ENCODE measurements at regions not wholly inside any gene's neighbourhood (a gene's known extent, or its start where the extent isn't known, plus 50 kb on each side); places are given as distances from the start of the nearest gene placed in this dataset.

- no peak for DNase-seq (ENCODE audit: extremely low read depth, insufficient read length)
- no peak overlapping the region for H3K4me3 ChIP-seq (replicated peaks; ENCODE audit: low read depth, low read length)
These were observed 193.8 kb downstream of the RBM43 start for GRCh38 chr2:151067658-151068369.

DNA sequence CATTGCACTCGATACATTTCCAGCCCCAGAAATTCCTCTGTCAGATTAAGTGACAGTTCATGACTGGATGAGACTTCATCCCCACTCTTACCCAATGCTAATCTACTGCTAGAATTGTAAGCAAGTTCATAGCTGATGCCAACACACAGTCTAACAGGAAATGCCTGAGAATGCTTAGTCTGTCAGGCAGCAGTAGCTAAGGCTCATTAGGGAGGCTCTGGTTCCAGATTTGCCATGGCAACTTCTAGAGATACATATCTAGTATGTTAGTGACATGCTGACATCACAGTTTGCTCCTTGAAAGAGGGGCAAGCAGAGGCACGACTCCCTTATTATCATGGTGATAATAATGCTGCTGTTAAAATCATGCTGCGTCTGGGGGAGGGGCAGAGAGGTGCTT, 198.4 kb downstream of the RBM43 start:
- no peak overlapping the region for H3K4me3 ChIP-seq (replicated peaks; ENCODE audit: low read depth, low read length)
- no peaks in the 10 kb centered on the region; the same call in 1 of the 2 replicates for H3K27me3 ChIP-seq (replicated peaks; ENCODE audit: control insufficient read depth, insufficient read depth, low read length)
- no peaks in the 10 kb centered on the region for H3K36me3 ChIP-seq (ENCODE audit: control insufficient read depth, insufficient read depth, low read length)
- no peak for DNase-seq (ENCODE audit: extremely low read depth, insufficient read length)
- TF ChIP-seq CTCF (IDR thresholded peaks at IDR 0.05; ENCODE audit: insufficient read depth, low read length, poor library complexity, severe bottlenecking), result no peak

More at GRCh38 chr2:151067658-151068369, 193.8 kb downstream of the RBM43 start:
- no peak for TF ChIP-seq CTCF (IDR thresholded peaks at IDR 0.05; ENCODE audit: insufficient read depth, low read length, poor library complexity, severe bottlenecking)
- Histone ChIP-seq H3K36me3 (ENCODE audit: control insufficient read depth, insufficient read depth, low read length) (no peaks in the 10 kb centered on the region), H3K27me3 (replicated peaks; ENCODE audit: control insufficient read depth, insufficient read depth, low read length) (no peaks in the 10 kb centered on the region)

DNA sequence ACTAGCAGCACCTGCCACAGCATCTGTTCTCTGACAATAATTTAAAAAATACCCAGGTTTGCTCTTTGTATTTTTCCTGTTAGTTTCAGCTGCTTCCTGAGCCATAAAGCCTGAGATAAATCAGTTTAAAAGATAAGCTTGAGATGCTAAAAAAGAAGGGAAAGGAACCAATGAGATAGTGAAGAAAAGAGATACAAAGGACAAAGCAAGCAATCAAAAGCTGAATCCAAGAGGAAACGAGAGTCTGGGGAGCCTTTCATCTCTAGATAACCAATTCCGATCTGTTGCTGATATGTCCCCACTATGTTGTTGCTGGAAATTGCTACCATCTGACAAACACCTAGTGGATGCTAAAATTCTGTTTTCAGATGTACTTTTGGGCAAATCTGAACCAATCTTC, 201.4 kb downstream of the RBM43 start:
- DNase-seq (ENCODE audit: extremely low read depth, insufficient read length), result no peak
- H3K4me3 ChIP-seq (replicated peaks; ENCODE audit: low read depth, low read length), result no peak overlapping the region
- H3K36me3 ChIP-seq (ENCODE audit: control insufficient read depth, insufficient read depth, low read length), result no peaks in the 10 kb centered on the region
- TF ChIP-seq CTCF (IDR thresholded peaks at IDR 0.05; ENCODE audit: insufficient read depth, low read length, poor library complexity, severe bottlenecking), result no peak
- no peaks in the 10 kb centered on the region; the same call in 1 of the 2 replicates for H3K27me3 ChIP-seq (replicated peaks; ENCODE audit: control insufficient read depth, insufficient read depth, low read length)

- H3K4me3 ChIP-seq (replicated peaks; ENCODE audit: low read depth, low read length), result no peak overlapping the region
- no peaks in the 10 kb centered on the region for H3K36me3 ChIP-seq (ENCODE audit: control insufficient read depth, insufficient read depth, low read length)
- TF ChIP-seq CTCF (IDR thresholded peaks at IDR 0.05; ENCODE audit: insufficient read depth, low read length, poor library complexity, severe bottlenecking), result no peak
- no peak for DNase-seq (ENCODE audit: extremely low read depth, insufficient read length)
- H3K27me3 ChIP-seq (replicated peaks; ENCODE audit: control insufficient read depth, insufficient read depth, low read length), result no peaks in the 10 kb centered on the region; the same call in 1 of the 2 replicates
These were observed 204.8 kb downstream of the RBM43 start for GRCh38 chr2:151056870-151057269.

- Histone ChIP-seq H3K27me3 (replicated peaks; ENCODE audit: control insufficient read depth, insufficient read depth, low read length) (no peaks in the 10 kb centered on the region), H3K4me3 (replicated peaks; ENCODE audit: low read depth, low read length) (no peak overlapping the region), H3K36me3 (ENCODE audit: control insufficient read depth, insufficient read depth, low read length) (no peaks in the 10 kb centered on the region)
- DNase-seq (ENCODE audit: extremely low read depth, insufficient read length), result no peak
- TF ChIP-seq CTCF (IDR thresholded peaks at IDR 0.05; ENCODE audit: insufficient read depth, low read length, poor library complexity, severe bottlenecking), result no peak
These were observed 208.0 kb downstream of the RBM43 start for GRCh38 chr2:151053661-151053990.

Measured in GM06990 (cell line).